ENCODE measurements at regions not wholly inside any gene's neighbourhood (a gene's known extent, or its start where the extent isn't known, plus 50 kb on each side); places are given as distances from the start of the nearest gene placed in this dataset.
"Not testable (repeated sequence)": the region's sequence is repeated elsewhere in the genome, so short reads cannot be mapped to it uniquely, and the experiment has no call there.

DNA sequence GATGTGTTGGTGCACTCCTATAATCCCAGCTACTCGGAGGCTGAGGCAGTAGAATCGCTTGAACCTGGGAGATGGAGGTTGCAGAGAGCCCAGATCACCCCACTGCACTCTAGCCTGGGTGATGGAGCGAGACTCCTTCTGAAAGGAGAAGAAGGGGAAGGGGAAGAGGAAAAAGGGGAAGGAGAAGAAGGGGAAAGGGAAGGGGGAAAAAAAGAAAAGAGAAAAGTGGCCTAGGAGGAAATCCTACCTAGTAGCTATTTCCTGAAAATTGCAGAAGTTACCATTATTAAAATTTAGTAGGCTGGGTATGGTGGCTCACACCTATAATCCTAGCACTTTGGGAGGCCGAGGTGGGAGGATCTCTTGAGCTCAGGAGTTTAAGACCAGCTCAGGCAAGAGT is 67.4 kb downstream of the ARRDC3 start:
- no peak for DNase-seq

DNA sequence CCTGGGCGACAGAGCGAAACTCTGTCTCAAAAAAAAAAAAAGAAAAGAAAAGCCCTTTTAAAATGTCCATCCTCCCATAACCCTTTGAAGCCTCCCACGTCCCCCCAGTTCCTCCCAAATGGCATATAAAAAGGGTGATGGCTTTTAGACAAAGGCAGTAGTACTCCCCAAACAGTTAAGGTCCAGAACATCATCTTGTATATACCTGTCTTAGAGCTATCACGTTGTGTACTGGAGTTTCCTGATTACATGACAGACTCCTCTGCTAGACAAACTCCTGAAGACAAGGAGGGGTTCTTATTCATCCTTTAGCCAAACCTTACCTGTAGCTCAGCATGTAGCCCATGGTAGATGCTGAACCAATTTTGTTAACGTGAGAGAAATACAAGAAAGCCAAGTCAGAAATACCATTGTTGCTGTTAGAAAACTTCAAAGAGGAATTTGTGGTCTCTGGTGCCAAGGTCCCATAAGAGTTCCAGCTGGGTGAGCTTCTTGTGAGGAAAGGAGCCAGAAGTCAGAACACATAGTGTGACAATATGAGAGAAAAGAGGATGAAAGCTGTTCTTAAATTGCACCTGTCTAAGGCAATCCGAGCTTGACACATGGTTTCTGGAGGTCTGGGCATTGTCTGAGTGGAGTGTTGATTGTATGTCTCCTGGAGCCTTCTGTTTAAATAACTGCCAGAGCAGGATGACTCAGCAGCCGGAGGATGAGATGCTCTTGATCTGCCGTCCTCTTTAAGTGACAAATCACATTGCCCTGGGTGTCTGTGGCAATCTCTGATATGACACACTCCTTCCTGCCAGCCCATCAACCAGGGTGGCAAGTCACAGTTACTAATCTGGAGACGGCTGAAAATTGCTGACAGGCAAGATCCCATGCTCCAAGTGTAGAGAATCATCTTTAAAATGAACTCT is 69.1 kb downstream of the ARRDC3 start:
- no peak for DNase-seq

DNA sequence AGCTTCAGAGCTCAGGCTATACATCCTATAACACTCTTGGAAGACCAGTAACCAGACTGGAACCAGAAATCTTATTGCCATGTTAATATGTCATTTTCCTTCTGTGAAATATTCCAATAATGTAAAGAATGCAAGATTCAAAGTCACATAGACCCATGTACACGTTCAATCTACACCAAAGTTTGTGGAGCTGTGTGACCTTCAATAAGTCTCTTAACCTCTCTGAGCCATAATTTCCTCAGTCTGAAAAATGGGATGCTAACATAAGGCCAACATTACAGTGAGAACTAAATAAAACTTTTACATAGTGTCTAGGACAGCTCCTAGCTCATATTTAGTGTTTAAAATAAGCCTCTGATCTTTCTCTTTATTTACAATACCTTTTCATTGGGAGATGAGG is 70.4 kb downstream of the ARRDC3 start:
- no peak for DNase-seq

DNA sequence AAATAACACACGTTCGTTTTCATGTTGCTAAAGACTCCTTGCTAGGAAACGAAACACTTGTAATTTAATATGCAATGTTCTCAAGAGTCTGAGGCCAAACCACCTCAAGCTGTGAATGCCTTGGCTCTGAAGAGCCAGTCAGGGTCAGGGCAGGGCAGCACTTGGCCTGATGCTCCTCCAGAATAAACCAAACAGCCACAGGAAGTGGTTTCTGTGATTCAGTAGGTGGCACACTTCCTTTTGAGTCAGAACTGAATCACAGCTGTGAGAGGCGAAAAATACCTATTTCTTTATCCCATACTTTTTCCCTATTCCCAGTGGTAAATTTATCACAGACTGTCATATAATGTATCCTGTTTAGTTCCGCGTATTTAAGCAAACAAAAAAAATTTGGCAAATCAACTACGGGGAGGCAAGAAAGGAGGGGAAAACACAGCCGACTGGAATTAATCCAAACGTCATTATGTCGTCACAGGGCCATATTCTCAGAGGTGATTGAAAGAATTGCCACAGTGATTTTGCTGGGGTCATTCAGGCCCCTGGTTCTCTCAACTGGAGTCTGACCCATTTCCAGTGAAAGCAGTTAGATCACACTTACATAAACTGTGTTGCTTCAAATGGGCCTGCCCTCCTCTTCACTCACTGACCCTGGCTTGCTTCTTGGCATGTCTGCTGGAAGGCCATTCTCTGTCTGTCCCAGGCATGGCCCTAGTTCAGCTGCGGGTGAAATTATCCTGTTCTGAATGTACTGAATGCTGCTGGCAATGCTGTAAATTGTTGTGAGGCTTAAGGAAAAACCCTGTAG is 71.2 kb downstream of the ARRDC3 start:
- DNase-seq, result peak; percentile 7

DNA sequence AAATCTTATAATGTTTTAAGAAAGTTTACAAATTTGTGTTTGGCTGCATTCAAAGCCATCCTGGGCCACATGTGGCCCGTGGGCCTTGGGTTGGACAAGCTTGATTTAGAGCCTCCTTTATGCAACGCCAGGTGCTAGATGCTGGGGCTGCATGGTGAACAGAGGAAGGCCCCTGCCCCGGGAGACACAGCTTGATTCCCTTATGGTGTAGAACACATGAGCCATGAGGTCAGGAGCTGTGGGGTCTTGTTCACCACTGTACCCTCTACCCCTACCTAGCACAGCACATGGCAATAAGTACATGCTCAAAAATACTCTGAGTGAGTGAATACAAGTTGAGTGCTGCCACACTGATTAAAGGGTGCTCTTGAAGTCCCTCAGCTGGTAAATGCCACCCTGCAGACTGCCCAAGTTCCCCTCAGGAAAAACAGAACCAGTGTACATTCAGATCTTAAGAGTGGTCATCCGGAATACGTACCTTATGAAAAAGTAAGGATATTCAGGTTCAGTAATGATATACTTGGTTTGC is 71.9 kb downstream of the ARRDC3 start:
- DNase-seq, result no peak

DNA sequence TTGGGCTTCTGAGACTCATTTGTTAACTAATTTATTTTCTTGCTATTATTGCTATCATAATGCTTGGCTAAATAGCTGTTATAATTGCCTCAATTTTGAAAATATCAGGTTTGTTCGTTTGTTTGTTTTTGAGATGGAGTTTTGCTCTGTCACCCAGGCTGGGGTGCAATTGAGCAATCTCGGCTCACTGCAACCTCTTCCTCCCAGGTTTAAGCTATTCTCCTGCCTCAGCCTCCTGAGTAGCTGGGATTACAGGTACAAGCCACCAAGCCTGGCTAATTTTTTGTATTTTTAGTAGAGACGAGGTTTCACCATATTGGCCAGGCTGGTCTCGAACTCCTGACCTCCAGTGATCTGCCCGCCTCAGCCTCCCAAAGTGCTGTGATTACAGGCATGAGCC is 75.0 kb downstream of the ARRDC3 start:
- not testable (repeated sequence) for DNase-seq

DNA sequence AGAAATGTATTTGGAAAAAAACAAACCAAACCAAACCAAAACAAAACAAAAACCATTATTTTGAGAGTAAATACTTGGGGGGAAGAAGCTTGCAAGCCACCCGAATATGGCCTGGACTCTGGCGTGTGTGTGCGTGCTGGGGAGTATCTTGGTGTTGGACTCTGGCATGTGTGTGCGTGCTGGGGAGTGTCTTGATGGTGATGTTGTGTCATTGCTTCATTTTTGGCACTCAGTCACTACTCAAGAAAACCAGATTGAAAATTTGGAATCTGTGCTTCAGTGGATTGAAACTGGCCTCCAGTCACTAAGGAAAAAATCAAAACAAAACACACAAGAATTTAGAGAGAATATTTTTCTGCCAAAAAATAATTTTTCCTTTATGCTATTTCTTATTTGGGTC is 76.1 kb downstream of the ARRDC3 start:
- no peak for DNase-seq

DNA sequence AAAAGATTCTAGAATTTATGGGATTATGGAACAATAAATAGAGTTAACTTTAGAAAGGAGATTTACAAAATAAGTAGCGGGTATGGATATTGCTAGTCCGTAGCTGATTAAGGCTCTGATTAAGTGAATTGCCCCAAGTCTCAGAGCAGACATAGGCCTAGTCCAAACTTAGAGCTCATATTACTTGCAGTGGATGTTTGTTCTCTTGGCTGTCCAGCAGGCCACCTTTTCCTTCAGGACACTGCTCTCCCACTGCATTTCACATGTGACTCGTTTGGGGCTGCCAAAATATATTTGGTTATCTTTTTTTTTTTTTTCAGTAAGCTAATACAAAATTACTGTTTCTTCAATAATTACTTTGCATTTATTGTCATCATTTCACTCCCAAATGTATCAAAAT is 76.6 kb downstream of the ARRDC3 start:
- no peak for DNase-seq

DNA sequence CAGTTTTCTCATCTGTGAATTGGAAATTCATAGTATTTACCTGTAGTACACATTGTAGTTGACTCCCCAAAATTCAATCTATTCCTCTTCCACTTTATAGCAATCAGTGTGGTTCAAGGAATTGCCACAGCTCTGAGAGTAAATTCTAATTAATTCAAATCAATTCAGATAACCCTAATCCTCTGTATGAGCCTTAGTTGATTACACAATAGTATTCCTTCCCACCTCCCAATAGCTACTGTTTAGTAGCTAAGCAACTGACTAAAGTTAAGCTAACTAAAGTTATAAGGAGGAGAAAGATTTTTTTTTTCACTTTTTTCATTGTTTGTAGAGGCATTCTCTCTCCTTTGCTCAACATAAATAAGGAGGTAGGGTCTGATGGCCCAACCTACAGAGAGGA is 77.5 kb downstream of the ARRDC3 start:
- DNase-seq, result no peak

DNA sequence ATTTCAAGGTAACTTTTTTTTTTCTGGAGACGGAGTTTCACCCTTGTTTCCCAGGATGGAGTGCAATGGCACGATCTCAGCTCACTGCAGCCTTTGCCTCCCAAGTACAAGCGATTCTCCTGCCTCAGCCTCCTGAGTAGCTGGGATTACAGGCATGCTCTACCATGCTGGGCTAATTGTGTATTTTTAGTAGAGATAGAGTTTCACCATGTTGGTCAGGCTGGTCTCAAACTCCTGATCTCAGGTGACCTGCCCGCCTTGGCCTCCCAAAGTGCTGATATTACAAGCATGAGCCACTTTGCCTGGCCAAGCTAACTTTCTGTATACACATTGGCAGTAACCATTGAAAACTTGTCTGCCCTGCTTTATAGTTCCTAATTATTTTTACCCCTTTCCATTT is 79.1 kb downstream of the ARRDC3 start:
- not testable (repeated sequence) for DNase-seq

DNA sequence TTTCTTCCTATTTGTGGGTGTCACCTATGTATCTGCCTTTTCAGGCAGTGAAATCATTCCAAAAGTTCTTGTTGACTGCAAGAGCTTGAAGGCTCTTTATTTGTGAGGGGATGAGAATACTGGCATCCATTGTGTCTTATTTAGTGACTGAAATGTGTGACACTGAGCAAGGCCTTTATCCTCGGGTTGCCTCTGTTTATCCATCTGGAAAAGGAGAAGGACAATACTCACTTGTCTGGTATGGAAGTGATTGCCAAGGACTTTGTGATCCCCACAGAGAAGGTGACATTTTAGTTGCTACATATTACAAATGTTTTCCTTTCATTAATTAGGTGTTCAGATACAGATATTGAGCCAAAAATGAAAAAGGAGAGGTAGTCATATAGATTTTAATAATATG is 80.2 kb downstream of the ARRDC3 start:
- no peak for DNase-seq

DNA sequence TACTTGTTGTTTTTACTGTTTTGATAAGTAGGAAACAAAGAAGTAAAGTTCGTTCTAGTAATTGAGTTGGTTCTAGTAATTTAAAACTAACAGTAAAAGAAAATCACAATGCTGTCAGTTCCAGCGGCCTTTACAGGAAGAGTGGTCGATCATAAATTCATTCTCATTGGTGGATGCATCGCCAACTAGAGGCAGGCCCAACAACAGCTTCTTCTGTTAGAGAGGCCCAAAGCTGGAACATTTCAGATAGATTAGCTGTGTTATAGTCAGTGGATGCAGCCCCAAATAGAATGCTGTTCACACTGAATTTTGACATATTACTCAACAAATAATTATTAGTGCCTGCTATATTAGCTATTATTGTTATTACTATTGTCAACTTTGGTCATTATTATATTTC is 80.8 kb downstream of the ARRDC3 start:
- DNase-seq, result no peak

DNA sequence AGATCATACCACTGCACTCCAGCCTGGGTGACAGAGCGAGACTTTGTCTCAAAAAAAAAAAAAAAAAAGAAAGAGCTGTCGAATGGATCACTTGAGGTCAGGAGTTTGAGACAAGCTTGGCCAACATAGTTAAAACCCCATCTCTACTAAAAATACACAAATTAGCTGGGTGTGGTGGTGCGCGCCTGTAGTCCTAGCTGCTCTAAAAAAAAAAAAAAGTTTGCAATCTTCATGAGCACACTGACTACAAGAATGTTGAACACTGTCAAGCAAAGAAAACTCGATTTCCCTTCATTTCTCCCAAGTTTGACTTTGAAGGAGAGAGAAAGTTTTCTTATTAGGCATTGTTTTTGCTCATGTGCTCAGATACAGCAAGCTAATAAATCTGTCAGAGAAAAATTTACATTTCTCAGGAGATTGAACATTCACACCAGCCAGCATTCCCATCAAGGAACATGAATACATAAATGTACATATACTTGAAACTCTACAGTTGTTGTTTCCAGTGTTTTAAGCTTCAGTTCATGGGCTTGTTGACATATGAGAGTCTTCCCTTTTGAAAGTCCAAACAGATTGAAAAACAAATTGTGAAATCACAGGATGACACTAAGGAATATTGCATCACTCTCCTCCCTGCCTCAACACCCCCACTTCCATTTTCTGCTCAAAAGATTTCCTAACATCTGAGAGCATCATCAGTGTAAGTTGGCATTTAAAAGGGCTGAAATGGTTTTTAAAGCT is 81.8 kb downstream of the ARRDC3 start:
- DNase-seq, result no peak

DNA sequence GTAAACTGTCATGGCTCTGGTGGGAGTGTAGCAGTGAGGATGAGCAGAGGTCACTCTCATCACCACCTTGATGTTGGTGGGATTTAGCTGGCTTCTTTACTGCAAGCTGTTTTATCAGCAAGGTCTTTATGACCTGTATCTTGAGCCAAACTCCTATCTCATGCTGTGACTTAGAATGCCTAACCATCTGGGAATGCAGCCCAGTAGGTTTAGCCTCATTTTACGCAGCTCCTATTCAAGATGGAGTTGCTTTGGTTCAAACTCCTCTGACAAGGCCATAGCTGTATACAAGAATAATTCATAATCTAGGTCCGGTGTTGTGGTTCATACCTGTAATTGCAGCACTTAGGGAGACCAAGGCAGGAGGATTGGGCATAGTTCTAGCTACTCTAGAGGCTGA is 85.1 kb downstream of the ARRDC3 start:
- DNase-seq, result no peak

DNA sequence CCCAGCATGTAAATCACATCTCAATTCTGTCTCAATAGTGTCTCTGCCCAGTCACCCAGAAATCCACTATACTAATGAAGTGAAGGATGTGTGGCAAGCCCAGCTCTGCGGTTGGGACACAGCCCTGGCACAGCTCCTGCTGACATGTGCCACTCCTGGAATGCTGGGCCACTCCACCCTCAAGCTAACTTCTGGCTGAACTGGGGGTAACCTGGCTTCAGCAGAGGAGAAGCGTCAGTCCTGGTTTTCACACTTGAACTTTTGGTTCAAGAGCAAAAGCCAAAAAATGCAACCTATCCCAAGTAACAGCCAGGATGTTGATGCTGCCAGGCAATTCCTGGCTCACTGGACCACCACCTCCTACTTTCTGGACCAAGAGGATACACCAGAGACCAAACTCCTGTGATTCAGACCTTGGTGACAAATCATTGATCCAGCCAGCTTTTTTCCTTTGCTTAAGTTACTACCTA is 86.4 kb downstream of the ARRDC3 start:
- DNase-seq, result no peak

DNA sequence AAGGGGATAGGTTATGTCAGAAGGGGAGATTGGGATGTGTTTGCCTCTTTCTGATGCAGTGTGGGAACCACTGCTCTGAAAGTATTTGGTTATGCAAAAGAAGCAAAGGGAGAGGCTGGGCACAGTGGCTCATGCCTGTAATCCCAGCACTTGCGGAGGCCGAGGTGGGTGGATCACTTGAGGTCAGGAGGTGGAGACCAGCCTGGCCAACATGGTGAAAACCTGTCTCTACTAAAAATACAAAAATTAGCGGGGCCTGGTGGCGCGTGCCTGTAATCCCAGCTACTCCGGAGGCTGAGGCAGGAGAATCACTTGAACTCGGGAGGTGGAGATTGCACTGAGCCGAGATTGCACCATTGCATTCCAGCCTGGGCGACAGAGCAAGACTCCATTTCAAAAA is 87.0 kb downstream of the ARRDC3 start:
- not testable (repeated sequence) for DNase-seq

DNA sequence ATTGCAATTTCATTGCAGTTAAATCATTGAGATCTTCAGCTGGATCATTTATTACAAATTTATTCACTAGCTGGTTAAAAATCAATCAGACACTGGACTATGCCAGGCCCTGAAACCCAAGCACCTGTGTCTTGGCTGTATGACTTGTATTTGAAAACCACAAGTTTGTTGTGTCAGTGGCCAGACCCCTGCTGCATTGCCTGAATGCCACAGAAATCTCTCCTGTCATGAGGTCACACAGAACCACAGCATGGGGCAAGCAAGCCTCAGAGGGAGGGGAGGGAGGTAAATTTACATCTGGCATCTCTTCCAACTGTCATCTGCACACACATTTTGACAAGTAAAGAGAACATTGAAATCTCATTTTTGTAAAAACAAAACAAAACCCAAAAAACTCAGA is 90.0 kb downstream of the ARRDC3 start:
- no peak for DNase-seq

DNA sequence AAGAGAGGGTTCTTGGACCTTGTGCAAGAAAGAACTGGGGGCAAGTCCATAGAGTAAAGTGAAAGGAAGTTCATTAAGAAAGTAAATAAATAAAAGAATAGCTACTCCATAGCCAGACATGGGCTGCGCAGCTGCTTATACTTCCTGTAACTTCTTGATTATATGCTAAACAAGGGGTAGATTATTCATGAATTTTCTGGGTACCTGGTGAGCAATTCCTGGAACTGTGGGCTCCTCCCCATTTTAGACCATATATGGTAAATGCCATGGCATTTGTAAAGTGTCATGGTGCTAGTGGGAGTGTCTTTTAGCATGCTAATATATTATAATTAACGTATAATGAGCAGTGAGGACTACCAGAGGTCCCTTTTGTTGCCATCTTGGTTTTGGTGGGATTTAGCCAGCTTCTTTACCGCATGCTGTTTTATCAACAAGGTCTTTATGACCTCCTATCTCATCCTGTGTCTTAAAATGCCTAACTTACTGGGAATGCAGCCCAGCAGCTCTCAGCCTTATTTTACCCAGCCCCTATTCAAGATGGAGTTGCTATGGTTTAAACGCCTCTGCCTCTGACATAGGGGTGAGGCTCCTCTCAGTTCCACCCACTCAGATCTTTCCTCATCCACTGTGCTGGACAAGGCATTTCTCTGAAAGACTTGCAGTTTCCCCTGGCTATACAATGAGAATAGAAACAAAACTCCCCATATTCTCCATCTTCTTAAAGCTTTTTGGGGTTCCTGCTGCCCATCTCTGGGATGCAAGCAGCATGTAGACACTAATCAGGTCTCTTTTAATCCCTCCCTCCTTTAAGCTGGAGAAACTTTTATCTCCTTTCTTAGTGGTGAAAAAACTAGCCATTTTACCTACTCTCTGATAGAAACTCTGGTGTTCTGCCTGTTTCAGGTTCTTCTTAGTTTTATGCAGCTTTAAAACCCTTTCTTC is 91.2 kb downstream of the ARRDC3 start:
- DNase-seq, result no peak

DNA sequence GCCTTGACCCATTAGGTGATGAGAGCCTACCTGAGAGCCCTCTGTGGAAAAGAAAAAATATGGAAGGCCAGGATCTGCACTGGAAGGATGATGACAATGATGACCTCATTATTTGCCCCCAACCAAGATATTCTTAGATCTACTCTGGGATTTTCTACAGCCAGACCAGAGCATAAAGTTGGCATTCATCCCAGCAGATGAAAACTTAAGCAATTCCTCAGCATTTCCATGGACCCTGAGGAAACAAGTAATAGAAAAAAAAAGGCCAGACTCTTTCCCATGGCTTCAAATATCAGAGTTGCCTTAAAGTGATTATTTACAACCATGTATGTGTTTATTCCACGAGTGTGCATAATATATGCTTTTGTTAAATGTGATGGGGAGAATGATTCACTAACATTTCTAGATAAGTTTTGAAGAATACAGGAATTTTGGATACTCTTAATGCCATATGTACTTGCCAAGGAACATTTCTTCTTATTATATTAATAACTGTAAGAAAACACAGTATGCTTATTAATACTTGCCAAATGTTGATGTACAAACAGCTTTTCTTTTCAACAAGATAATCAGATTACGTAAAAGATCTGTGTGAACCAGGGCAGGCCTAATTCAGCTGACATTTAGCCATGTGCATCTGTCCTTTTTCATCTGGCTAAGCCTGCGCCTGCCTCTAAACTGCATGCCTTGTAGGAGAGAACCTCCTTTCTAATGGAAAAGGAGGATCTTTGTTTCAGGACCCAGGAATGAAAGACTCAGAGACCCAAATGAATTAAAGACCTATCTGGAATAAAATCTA is 94.8 kb downstream of the ARRDC3 start:
- DNase-seq, result no peak

DNA sequence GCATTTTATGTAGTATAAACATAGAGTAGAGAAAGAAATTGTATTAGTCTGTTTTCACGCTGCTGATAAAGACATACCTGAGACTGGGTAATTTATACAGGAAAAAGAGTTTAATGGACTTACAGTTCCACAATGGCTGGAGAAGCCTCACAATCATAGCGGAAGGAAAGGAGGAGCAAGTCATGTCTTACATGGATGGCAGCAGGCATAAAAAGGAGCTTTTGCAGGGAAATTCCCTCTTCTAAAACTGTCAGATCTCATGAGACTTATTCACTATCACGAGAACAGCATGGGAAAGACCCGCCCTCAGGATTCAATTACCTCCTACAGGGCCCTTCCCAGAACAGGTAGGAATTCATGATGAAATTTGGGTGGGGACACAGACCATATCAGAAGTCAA is 98.1 kb downstream of the ARRDC3 start:
- DNase-seq, result not testable (repeated sequence)

DNA sequence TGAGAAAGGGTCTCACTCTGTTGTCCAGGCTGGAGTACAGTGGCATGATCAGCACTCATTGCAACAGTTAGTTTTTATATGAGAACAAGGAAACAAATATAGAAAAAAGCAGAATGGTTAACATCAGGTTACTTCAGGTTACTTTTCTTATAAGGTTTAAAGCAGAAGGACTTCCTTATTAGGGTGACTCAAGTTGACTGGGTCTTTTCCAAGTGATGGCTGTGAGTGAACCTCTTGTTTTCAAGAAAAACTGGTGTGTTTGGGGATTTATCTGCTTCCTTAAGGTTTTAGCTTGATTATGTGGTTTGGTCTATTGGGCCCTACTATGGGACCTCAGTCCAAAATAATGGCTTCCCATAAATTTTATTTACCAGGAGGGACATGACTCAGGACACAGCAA is 99.2 kb downstream of the ARRDC3 start:
- DNase-seq, result no peak
